HG03378 (cell line): ENCODE measurements at regions not wholly inside any gene's neighbourhood (a gene's known extent, or its start where the extent isn't known, plus 50 kb on each side); places are given as distances from the start of the nearest gene placed in this dataset.

Source experiments
- ATAC-seq: cut with Tn5 transposase; IDR thresholded peaks from one replicate; pipeline ENCODE4 v1.9.1; 2021; ENCODE audit warnings: mild to moderate bottlenecking, moderate library complexity; ENCODE audit not compliant: unreplicated experiment

GRCh38 chr6:153645326-153645725, 393.7 kb upstream of the OPRM1 start:
- ATAC-seq: no peak

GRCh38 chr6:153644000-153644399, 395.0 kb upstream of the OPRM1 start:
- no peak for ATAC-seq

- no peak for ATAC-seq
Observed at GRCh38 chr6:153634416-153634815, 404.6 kb upstream of the OPRM1 start.

GRCh38 chr6:153625089-153625488, 414.0 kb upstream of the OPRM1 start:
- no peak for ATAC-seq

DNA sequence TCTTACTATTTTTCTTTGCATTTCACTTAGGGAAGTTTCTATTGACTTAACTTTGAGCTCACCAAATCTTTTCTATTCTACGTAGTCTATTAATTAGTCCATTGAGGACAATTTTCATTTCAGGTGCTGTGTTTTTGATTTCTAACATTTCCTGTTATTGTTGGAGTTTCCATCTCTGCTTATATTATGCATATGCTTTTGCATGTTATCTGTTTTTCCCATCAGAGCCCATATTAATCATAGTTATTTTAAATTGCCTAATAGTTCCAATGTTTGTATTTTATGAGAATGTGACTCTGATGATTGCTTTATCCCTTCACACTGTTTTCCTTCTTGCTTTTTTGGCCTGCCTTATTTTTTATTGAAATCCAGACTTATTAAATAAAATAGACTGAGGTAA, 414.5 kb upstream of the OPRM1 start:
- no peak for ATAC-seq

DNA sequence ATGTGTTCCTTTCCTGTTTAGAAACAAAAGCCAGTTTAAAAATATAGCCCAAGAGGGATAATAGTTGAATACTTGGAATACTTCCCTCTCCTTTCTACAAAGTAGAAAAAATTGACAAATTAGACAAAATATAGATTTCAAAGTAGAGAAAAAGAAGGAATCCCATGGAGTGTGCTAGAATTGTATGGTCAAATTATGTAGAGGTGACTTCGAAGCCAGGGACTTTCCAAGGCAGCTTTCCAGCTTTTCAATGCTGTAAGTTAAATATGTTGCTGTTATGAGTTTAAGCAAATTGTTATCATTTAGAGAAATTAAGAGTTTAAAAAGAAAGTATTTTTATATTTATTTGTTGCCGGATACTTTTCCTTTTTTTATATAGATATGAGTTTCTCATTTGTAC, 415.5 kb upstream of the OPRM1 start:
- no peak for ATAC-seq

DNA sequence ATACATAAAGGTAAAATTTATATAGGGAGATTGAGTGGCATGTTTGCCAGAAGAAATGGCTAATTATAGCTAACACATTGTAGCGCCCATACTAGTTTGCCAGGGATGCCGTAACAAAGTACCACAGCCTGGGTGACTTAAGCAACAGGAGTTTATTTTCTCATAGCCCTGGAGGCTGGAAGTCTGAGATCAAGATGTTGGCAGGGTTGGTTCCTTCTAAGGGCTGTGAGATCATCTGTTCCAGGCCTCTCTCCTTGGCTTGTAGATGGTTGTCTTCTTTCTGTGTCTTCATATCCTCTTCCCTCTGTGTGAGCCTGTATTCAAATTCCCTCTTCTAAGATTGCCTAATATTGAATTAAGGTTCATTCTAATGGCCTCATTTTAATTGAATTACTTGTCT, 417.5 kb upstream of the OPRM1 start:
- no peak for ATAC-seq

DNA sequence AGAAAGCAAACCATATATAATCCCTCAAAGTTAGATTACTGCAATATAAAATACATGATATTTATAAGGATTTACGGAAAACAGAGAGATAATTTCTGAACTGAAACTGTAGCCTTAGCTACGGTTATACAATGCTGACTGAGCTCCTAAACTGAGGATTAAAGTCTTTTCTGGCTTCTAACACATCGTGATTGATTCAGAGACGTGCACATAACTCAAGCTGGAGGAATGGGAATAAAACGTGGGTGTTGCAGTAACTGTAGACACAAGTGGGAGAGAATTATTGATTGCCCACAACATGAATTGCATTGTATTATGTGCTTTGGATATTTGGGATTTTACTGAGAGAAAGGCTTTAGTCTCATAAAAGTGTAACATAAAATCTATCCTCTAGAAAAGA, 418.0 kb upstream of the OPRM1 start:
- ATAC-seq: no peak

DNA sequence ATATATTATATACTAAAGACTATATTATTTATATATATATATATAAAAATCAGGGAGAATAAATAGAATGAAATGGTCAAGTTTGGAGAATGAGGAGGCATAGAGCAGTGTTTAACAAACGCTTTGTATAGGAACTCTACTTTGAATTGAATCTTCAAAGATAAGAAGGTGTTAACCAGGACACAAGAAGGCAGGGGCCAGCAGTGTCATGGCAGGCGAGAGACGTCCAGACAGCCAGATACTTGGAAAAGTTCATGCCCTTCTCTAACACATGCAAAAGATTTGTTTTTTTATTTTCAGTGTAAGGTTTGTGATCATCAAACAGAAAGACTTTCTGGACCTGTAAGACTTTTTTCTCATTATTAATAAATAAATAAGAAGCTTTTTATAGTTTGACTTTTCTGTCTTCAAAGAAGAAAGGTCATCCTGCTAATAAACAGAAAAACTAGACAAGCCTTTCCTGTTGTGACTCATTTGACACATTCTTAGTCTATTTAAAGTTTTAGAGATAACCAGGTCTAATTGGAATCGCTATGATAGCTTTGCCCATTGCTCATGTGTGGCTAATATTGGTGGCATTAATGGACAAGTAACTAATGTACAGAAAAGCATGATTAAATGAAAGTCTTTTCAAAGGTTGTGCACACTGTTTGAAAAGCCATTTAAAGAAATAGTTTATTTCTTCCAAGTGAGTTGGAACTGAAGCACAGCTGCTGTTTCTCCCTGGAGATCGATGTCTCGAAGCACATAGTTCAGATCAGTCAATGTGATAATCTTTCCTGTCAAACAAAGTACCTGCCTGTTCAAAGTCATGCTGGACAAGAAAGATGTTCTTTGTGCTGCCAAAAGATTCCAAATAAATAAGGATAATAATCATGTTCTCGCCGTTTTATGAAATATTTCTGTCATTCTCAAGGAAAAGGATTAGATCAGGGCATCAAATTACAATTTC, 420.4 kb upstream of the OPRM1 start:
- no peak for ATAC-seq

DNA sequence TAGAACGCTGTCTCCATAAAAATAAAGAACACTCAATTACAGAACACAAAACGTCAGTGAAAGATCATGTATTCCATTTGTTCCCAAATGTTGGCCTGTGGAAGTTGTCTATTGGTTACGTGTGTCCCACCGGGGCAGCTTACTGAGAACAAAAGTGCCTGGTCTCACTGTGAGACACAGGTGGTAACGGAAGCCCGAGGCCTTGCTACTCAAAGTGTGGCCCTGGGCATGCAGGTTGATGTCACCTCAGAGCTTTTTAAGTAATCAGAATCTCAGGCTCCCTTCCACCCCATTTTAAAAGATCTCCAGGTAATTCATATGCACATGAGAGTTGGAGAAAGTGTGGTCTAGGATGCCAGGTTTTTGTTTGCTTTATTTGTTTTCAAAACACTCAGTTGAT, 422.5 kb upstream of the OPRM1 start:
- ATAC-seq: no peak

- ATAC-seq: no peak
Observed at GRCh38 chr6:153613719-153614455, 425.2 kb upstream of the OPRM1 start.

GRCh38 chr6:153602401-153602800, 436.6 kb upstream of the OPRM1 start:
- no peak for ATAC-seq

- ATAC-seq: no peak
Observed at GRCh38 chr6:153599901-153600300, 439.1 kb upstream of the OPRM1 start.

GRCh38 chr6:153595903-153596302, 443.1 kb upstream of the OPRM1 start:
- no peak for ATAC-seq

GRCh38 chr6:153594871-153595270, 444.2 kb upstream of the OPRM1 start:
- no peak for ATAC-seq

DNA sequence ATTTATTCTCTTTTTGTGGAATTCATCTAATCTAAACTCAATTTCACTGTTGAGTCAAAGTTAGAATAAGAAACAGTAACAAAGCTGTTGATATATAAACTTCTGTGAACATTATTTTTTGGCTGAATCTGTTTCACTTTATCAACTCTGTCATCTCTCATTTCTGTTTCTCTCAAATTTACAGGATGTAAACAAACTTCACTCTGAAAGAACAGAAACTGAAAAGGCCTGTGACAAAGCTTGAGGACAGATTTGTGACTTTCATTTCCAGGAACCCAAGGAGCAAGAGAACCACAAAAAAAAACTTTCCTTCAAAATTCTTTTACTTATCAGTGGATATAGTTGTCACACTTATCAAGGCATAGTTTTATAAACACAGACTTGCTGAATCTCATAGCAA, 447.9 kb upstream of the OPRM1 start:
- no peak for ATAC-seq

DNA sequence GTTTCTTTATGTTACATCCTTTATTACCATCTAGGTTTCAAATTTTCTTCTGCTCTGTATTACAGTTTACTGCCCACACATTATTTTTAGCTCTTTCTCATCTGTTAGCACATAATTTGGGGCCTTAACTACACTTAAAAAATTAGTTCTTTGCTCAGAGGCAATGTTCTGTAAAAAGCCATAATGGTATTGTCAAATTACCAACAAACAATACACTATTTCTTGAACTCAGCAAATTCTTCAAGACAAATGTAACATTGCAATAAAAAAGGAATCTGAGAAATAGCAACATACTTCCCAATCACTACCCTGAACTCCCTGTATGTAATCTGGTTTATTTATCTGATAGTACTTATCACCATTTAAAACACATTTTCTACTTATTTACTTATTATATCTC, 448.6 kb upstream of the OPRM1 start:
- no peak for ATAC-seq

DNA sequence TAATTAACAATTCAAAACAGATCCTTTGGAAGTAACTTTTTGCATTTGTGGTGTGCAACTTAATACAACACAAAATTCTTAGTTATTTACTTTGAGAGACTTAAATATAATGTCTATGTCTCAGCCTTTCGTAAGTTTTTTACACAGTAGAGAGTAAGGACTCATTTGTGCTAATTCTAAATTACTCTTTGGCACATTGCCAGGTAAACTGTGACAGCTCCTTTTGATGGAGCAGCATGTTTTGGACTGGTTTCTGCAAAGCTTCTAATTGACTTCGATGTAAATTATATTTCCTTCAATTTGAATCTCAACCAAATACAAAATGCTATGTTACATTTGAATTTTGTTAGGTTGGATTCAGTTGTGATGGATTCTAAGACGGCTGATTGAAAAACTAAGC, 450.7 kb upstream of the OPRM1 start:
- ATAC-seq: no peak

DNA sequence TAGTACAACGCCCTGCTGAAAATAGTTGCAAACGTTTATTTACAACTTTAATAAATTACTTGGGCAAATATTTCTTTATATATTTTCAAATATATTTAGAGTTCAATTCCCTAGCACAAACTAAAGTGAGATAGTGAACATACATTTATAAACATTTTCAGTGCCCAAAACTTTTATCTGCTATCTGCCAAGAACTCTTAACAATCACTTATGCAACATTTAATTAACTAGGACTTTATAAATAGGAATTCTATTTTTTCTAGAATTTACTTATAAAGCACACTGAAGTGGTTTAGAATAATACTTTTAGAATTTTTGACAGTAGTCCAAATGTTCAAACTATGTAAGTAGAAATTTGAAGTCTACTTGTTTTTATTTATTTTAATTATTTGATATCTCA, 452.6 kb upstream of the RGS17 start:
- no peak for ATAC-seq

DNA sequence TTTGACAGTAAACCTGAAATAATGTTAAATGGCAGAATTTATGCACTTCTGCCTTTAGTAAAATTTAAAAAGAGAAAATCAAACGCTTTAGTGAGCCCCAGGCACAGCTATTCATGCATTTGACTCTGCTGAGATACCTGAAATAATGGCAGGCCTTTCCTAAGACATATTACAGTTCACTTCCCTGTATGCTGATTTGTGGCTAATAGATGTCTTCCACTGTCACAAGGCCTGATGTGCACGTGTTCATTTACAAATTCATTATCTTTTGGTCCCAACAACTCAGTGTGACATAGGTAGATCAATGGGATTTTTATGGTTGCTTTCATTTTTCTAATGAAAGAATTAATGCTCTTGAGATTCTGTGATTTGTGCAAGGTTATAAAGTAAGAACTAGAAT, 449.7 kb upstream of the RGS17 start:
- no peak for ATAC-seq

DNA sequence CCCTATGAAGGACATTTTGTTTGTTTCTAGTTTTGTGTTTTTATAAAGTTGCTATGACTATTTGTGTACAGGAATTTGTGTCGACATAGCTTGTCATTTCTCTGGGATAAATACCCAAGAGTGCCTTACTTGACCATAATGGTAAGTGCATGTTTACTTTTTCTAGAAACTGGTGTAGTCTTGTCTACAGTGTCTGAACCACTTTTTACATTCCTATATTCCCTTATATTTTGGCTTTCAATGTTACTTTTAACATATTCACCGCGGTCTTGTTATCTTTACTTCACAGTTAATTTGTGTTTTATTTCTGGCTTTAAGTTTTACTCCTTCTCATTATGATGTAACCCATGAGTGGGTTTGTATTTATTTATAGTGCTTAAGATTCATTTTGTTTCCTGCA, 444.4 kb upstream of the RGS17 start:
- ATAC-seq: no peak

DNA sequence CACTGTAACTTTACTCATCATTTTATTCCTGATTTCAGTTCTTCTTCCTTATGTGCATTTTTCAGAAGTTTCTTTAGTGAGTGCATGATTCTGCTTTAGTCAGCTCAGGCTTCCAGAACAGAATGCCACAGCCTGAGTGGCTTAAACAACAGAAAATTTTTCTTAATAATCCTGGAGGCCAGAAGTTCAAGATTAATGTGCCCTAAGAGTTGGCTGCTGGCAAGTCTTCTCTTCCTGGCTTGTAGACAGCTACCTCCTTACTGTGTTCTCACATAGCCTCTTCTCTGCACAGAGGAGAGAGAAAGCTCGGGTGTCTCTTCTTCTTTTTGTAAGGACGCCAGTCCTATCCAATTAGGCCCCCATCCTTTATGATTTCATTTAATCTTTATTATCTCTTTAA, 443.1 kb upstream of the RGS17 start:
- no peak for ATAC-seq
